HG03439 (cell line): ENCODE measurements at regions not wholly inside any gene's neighbourhood (a gene's known extent, or its start where the extent isn't known, plus 50 kb on each side); places are given as distances from the start of the nearest gene placed in this dataset.

Experiments used
- ATAC-seq: cut with Tn5 transposase; IDR thresholded peaks from one replicate; pipeline ENCODE4 v1.9.1; 2021; ENCODE audit warnings: mild to moderate bottlenecking, moderate library complexity; ENCODE audit not compliant: unreplicated experiment

GRCh38 chr6:142558786-142559185, 257.0 kb downstream of the ADGRG6 start:
- ATAC-seq, result no peak

GRCh38 chr6:142561511-142562265, 259.9 kb downstream of the ADGRG6 start:
- ATAC-seq, result no peak

GRCh38 chr6:142562865-142563264, 261.1 kb downstream of the ADGRG6 start:
- ATAC-seq, result no peak

- peak; percentile 62 for ATAC-seq
Measured at GRCh38 chr6:142566628-142567396, 265.0 kb downstream of the ADGRG6 start.

DNA sequence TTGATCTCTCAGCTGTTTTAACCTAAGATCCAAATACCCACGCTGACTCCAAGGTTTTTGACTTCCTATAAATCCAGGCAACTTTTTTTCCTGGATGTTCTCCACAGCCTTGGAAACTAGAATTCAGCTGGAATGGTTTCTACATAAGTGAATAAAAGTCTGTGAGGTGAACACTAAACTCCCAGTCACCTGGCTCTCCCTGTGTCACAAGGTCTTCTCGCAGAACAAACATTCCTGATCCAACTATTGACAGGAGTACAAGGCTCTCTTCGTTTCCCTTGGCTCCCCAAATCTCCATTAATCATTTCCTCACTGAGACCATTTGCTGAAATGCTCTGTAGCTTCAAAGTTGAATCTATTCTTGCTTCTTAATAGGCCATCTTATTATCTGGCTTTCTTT, 265.7 kb downstream of the ADGRG6 start:
- ATAC-seq, result no peak

GRCh38 chr6:142568857-142569597, 267.2 kb downstream of the ADGRG6 start:
- ATAC-seq, result no peak

- ATAC-seq, result no peak
Measured at GRCh38 chr6:142569676-142570075, 267.9 kb downstream of the ADGRG6 start.

DNA sequence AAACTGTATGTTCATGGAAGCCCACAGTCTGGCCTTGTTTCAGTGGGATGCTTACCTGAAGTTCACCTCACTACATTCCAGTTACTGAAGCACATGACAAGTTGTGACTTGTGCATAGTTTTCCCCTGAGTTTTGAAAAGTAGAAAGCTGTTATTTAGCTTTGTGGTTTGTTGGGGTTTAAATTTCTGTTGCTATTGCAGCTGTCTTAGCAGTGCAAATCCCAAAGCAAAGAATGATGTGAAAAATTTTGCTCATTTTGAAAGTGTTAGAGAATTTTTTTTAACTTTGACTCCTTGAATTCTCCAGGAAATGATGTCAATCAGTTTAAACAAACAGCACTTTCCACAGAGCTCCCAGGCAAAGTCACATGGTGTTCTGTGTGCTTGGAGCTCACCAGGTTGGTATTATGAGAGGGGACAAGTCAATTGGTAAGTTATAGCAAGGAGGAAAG, 268.4 kb downstream of the ADGRG6 start:
- ATAC-seq, result no peak

DNA sequence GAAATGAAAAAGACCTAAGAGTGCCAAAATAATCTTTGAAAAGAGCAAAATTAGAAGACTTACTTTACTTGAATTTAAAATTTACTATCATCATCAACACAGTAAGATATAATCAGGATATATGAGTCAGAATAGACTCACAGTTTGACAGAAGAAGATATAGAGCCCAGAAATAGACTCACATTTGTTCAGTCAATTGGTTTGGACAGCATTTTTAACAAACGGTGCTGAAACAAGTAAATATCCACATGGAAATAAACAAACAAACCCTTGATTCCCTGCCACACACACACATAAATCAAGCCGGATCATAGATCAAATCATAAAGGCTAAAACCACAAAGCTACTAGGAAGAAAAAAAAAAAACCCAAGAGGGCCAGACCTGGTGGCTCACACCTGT, 291.1 kb downstream of the ADGRG6 start:
- no peak for ATAC-seq

GRCh38 chr6:142597836-142598235, 296.0 kb downstream of the ADGRG6 start:
- ATAC-seq, result no peak

GRCh38 chr6:142601427-142601826, 299.6 kb downstream of the ADGRG6 start:
- no peak for ATAC-seq

- ATAC-seq, result no peak
Measured at GRCh38 chr6:142602972-142603371, 301.2 kb downstream of the ADGRG6 start.

- ATAC-seq, result no peak
Measured at GRCh38 chr6:142605922-142606485, 304.2 kb downstream of the ADGRG6 start.

GRCh38 chr6:142612956-142613355, 311.1 kb downstream of the ADGRG6 start:
- ATAC-seq, result no peak

GRCh38 chr6:142613981-142614380, 312.2 kb downstream of the ADGRG6 start:
- no peak for ATAC-seq

DNA sequence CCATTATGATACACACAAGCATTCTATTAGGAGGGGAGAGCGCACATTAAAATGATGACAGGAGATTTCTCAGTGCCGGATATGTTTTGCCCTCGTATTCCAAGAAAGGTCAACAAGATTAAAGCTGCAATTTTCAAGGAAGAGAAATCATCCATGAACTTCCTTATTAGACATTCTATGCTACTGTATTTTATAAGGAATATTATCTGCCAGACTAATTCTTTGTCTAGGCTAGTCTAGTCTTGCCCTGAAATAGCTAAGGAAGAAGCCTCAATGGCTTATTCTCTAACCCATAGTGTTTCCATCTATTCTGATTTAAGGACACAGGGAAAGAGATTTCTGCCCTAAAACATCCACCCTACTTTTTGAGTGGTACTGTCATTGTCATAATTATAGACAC, 315.4 kb downstream of the ADGRG6 start:
- ATAC-seq, result no peak

GRCh38 chr6:142621822-142622221, 320.0 kb downstream of the ADGRG6 start:
- ATAC-seq, result no peak

DNA sequence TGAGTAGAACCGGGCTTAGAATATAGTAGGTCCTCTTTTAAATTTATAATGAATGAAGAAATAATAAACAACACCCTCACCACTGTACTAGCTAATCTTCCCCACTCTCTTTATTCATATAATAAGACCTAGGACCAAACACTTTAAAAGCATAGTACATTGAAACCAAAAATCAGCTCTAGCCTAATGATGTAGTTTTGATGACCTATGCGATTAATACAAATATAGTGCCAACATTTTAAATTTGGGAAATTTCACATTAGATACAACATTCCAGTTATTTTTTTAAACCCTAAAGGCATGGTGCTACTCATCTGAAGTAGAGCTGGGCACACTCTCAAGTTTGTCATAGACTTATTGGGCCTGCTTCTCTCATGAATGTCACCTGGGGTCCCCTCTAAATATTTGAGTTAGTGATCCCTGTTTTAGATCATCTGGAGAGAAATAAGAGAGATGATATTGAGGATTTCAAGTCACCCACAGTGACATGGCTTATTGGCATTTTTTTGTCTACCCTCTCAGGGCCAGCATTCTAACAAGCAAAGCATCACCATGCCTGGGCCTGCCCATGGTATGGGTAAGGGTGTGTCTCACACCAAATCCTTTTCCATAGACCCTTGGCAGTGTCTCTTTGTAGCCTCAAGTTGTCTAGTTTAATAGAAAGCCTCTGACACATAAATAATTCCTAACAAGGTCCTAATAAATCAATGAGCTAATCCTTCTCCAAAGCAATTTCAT, 319.8 kb downstream of the HIVEP2 start:
- no peak for ATAC-seq

GRCh38 chr6:142627474-142627873, 317.5 kb downstream of the HIVEP2 start:
- no peak for ATAC-seq

- no peak for ATAC-seq
Measured at GRCh38 chr6:142631517-142632385, 313.2 kb downstream of the HIVEP2 start.
